ENCODE measurements at regions not wholly inside any gene's neighbourhood (a gene's known extent, or its start where the extent isn't known, plus 50 kb on each side); places are given as distances from the start of the nearest gene placed in this dataset.
"Not testable (repeated sequence)": the region's sequence is repeated elsewhere in the genome, so short reads cannot be mapped to it uniquely, and the experiment has no call there.

DNA sequence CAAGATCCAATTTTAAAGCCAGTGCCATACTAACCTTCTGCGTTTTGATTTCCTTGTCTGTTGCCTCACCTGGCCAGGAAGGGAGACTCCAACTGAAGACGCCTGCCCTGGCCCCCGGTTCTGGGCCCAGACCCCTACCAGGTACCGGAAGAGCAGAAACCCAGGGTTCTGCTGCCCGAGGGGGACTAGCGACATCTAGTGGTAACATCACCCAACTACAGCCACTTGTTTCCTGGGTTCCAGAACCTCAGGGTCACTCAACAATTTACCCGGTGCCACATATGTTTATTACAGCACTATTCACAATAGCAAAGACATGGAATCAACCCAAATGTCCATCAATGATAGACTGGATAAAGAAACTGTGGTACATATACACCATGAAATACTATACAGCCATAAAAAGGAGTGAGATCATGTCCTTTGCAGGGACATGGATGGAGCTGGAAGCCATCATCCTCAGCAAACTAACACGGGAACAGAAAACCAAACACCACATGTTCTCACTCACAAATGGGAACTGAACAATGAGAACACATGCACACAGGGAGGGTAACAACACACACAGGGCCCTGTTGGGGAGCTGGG is 268.7 kb upstream of the IRX4 start:
- H3K9me3 ChIP-seq (ENCODE audit: control insufficient read depth, insufficient read depth, low read depth, low read length); H3K9ac ChIP-seq (ENCODE audit: low read length); H3K36me3 ChIP-seq (ENCODE audit: control insufficient read depth, insufficient read depth, low read length); H3K4me3 ChIP-seq (ENCODE audit: low read depth, low read length); H3K27ac ChIP-seq (ENCODE audit: low read depth, low read length): not testable (repeated sequence)
- Histone ChIP-seq H3K27me3 (ENCODE audit: control insufficient read depth, insufficient read depth, low read length) (peaks cover 22% of the 10 kb centered on the region; the same call in 1 of the 2 replicates), H3K4me1 (ENCODE audit: control insufficient read depth, insufficient read depth, low read length) (peaks cover 22% of the 10 kb centered on the region)

DNA sequence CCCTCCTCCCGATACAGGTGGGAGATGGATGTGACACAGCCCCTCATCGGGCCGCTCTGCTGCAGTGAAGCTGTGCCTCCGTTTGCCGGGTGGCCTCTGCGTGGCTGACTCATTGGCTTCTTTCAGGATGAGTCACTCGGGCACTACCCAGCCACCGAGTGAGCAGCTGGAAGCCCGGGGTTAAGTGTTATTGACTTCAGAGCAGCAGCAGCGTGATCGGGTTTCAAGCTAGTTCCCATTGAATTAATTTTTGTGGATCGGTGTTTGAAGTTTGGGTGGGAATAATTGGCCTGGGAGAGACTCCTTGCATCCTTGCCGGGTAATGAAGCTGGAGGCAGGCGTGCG is 266.4 kb upstream of the IRX4 start:
- Histone ChIP-seq H3K9me3 (ENCODE audit: control insufficient read depth, insufficient read depth, low read depth, low read length) (peaks cover 17% of the 10 kb centered on the region; the same call in 1 of the 2 replicates), H3K36me3 (ENCODE audit: control insufficient read depth, insufficient read depth, low read length) (no peaks in the 10 kb centered on the region), H3K4me1 (ENCODE audit: control insufficient read depth, insufficient read depth, low read length) (peaks cover 22% of the 10 kb centered on the region), H3K4me3 (ENCODE audit: low read depth, low read length) (no peak overlapping the region), H3K27me3 (ENCODE audit: control insufficient read depth, insufficient read depth, low read length) (peaks cover 22% of the 10 kb centered on the region; the same call in 1 of the 2 replicates), H3K9ac (ENCODE audit: low read length) (no peak overlapping the region), H3K27ac (ENCODE audit: low read depth, low read length) (no peak overlapping the region)

DNA sequence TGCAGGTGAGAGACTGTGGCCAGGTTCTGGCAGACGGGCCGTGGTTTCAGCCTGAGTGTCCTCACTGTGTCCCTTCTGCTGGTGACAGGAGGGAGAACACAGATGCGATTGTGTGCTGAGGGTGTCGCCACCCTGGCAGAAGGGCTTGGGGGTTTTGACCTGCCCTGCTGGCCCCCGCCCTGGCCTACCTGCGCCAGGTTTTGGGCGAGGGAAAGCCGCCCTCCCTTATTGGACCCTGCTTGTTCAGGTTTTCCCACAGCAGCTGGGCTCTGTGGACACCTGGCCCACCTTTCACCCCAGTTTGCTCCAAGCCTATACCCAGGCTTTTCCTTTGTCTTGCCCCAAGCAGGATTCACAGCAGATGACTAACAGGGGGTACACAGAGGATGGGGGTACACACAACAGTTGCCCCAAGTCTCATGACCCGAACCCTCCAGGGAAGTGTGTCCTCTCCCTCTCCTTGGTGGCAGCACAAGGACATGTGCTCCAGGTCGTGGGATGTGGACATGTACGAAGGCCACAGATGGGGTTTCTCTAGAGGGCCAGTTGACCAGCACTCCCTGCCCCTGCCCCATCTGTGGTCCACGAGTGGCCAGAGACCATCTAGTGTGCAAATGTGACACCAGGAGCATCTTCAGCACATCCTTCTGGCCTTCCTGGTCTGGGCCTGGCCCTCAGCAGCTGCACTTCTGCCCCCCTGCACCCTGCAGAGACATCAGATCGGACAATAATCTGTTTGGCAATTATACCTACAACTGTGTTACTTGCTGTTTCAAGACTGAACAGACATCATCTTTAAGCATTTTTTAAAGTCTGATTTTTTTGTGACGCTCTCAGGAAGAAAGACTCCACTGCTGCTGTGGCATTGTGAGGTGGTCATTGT is 265.8 kb upstream of the IRX4 start:
- Histone ChIP-seq H3K9me3 (ENCODE audit: control insufficient read depth, insufficient read depth, low read depth, low read length) (peaks cover 21% of the 10 kb centered on the region), H3K27ac (ENCODE audit: low read depth, low read length) (no peak overlapping the region), H3K4me3 (ENCODE audit: low read depth, low read length) (no peak overlapping the region)

DNA sequence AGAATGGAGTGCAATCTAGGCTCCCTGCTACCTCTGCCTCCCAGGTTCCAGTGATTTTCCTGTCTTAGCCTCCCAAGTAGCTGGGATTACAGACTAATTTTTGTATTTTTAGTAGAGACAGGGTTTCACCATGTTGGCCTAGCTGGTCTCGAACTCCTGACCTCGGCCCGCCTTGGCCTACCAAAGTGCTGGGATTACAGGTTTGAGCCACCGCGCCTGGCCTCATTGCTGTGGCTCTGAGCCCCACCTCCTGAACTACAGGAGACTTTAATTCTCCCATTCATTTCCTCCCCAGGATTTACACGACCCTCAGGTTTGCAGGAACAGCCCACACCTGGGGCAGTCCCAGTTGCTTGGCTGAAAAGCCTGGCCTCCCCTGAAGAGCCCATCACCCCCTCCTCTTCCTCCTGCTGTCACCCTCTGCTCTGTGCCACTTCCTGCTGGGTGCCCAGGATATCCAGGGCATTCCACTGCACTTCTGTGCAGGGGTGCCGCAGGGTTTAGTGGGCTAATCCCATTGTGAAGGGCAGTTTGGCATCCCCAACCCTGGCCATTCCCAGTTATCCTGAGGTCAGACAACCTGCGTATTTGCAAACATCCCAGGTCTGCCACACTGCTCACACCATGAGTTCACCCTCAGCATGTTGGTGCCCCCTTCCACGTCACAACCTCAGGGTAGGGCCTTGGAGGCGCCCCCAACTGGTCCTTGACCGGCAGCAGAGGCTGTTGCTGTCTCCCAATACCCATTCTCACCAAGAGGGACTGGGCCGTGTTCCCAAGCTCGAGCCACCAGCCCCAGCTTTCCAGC is 265.0 kb upstream of the IRX4 start:
- H3K36me3 ChIP-seq (ENCODE audit: control insufficient read depth, insufficient read depth, low read length): no peaks in the 10 kb centered on the region
- H3K4me3 ChIP-seq (ENCODE audit: low read depth, low read length): no peak overlapping the region
- no peak overlapping the region for H3K9ac ChIP-seq (ENCODE audit: low read length)
- H3K27ac ChIP-seq (ENCODE audit: low read depth, low read length): no peak overlapping the region
- H3K27me3 ChIP-seq (ENCODE audit: control insufficient read depth, insufficient read depth, low read length): peaks cover 22% of the 10 kb centered on the region; the same call in 1 of the 2 replicates
- H3K9me3 ChIP-seq (ENCODE audit: control insufficient read depth, insufficient read depth, low read depth, low read length): peaks cover 21% of the 10 kb centered on the region
- peaks cover 22% of the 10 kb centered on the region for H3K4me1 ChIP-seq (ENCODE audit: control insufficient read depth, insufficient read depth, low read length)

More for the DNA sequence above, 265.8 kb upstream of the IRX4 start:
- Histone ChIP-seq H3K4me1 (ENCODE audit: control insufficient read depth, insufficient read depth, low read length) (peaks cover 22% of the 10 kb centered on the region), H3K36me3 (ENCODE audit: control insufficient read depth, insufficient read depth, low read length) (no peaks in the 10 kb centered on the region), H3K9ac (ENCODE audit: low read length) (no peak overlapping the region), H3K27me3 (ENCODE audit: control insufficient read depth, insufficient read depth, low read length) (peaks cover 22% of the 10 kb centered on the region; the same call in 1 of the 2 replicates)

DNA sequence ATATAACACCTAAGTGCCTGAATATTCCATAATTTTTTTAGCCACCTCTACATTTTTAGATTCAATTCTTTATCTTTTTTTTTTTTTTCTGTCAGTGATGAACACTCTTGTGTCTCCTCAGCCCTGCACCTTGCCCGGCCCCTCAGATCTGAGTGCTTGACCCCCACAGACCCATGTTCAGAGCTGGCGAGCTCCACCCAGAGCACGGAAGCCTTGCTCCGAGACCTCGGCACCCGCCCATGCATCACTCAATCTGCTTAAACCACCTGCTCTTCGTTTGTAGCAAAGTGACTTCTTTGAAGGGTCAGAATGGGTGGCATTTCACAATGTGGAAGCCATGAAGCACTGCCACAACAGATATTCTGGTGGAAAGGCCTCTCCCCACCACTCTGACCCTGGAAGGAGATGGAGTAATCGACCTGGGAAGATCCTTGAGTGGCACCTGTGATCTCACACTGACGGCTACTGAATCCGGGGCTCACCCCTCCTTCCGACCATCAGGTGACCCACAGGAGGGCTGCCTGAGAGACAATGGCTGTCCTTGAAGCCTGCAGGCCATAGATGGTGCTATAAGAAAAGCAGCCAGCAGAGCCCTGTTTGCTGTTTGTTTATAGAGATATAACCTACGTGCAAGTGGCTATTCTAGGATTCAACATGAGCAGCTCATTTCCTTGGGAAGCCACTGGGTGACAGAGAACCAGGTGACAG is 261.1 kb upstream of the IRX4 start:
- no peaks in the 10 kb centered on the region for H3K36me3 ChIP-seq (ENCODE audit: control insufficient read depth, insufficient read depth, low read length)
- H3K4me1 ChIP-seq (ENCODE audit: control insufficient read depth, insufficient read depth, low read length): peaks cover 10% of the 10 kb centered on the region
- H3K27ac ChIP-seq (ENCODE audit: low read depth, low read length): no peak overlapping the region
- no peak overlapping the region for H3K4me3 ChIP-seq (ENCODE audit: low read depth, low read length)
- H3K27me3 ChIP-seq (ENCODE audit: control insufficient read depth, insufficient read depth, low read length): peaks cover 7% of the 10 kb centered on the region; the same call in 1 of the 2 replicates
- H3K9ac ChIP-seq (ENCODE audit: low read length): no peak overlapping the region
- H3K9me3 ChIP-seq (ENCODE audit: control insufficient read depth, insufficient read depth, low read depth, low read length): peaks cover 21% of the 10 kb centered on the region

DNA sequence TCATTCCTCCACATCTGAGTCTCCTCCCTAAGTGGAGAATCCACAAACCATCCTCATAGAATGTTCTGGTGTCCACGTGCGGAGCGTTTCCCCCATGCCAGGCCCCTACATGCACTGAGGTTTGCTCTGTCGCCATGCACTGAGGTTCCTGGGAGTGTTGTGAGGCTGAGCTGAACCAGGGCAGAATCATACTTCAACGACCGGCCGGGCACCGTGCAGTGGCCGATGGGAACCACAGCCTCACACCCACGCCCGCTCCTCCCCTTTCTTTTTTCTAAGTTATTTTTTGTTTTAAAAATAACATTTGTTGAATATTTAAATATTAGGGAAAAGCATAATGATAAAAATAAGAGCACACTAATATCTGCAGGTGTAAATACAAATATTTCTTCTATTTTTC is 260.4 kb upstream of the IRX4 start:
- Histone ChIP-seq H3K27me3 (ENCODE audit: control insufficient read depth, insufficient read depth, low read length) (peaks cover under 1% of the 10 kb centered on the region; the same call in 1 of the 2 replicates), H3K4me3 (ENCODE audit: low read depth, low read length) (no peak overlapping the region), H3K36me3 (ENCODE audit: control insufficient read depth, insufficient read depth, low read length) (no peaks in the 10 kb centered on the region), H3K4me1 (ENCODE audit: control insufficient read depth, insufficient read depth, low read length) (peaks cover 4% of the 10 kb centered on the region; the same call in 1 of the 2 replicates), H3K27ac (ENCODE audit: low read depth, low read length) (no peak overlapping the region), H3K9ac (ENCODE audit: low read length) (no peak overlapping the region), H3K9me3 (ENCODE audit: control insufficient read depth, insufficient read depth, low read depth, low read length) (peaks cover 21% of the 10 kb centered on the region)

DNA sequence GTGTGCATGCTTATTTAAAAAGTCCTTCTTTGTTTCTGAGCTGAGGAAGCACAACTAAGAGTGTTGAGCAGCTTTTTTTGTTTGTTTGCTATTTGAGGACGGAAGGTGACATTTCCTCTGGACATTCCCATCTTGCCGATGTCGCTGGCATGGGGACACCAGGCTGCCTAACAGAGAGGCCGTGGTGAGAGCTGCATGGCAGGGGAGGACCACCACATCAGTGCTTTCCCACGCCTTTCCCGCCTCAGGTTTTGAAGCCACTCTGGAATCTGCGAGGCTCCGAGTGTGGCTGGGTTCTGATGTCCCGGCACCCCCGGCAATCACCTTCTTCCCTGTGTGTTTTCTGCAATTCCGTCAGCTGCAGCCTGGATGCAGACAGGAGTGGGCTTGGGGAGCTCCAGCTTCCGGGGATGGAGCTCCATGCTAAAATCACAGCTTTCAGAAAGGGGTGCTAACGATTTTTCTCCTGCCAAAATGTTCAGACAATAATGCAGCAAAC is 259.8 kb upstream of the IRX4 start:
- Histone ChIP-seq H3K4me1 (ENCODE audit: control insufficient read depth, insufficient read depth, low read length) (no peaks in the 10 kb centered on the region), H3K4me3 (ENCODE audit: low read depth, low read length) (no peak overlapping the region)

DNA sequence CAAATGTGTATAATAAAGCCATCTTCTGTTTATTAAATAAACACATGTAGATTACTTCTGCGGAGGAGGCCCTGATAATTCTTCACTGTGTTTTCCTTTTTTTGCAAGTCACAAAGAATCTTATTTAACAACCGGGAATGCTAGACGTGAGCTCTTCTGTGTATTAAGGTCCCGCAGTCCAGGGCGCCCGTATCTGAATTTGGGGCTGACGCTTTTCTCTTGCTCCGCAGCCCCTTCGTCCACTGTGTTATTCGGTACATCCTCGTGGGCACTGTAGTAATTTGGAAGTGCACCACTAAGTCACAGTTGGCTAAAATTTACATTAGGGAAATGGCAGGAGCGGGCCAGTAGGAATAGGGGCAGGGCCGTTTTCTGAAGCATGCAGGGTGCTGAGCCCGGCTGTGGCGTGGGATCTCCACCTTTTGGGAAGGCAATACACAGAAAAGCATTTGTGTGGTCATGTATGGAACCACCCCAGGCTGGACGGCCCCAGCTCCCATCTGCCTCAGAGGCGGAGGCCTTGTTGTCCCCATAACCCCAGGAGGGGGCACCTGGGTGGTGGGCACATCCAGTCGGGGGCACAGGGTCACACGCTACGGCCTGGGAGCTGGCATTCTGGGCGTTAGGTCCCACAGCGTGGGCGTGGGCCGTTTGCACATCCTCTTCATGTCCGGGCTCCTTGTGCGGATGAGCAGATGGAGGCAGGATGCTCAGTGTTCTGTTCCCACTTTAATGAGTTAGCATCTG is 258.7 kb upstream of the IRX4 start:
- Histone ChIP-seq H3K27ac (ENCODE audit: low read depth, low read length) (no peak overlapping the region), H3K27me3 (ENCODE audit: control insufficient read depth, insufficient read depth, low read length) (no peaks in the 10 kb centered on the region; the same call in 1 of the 2 replicates)

More for the DNA sequence above, 259.8 kb upstream of the IRX4 start:
- no peak overlapping the region for H3K9ac ChIP-seq (ENCODE audit: low read length)
- no peak overlapping the region for H3K27ac ChIP-seq (ENCODE audit: low read depth, low read length)
- H3K36me3 ChIP-seq (ENCODE audit: control insufficient read depth, insufficient read depth, low read length): no peaks in the 10 kb centered on the region
- H3K9me3 ChIP-seq (ENCODE audit: control insufficient read depth, insufficient read depth, low read depth, low read length): peaks cover 21% of the 10 kb centered on the region
- H3K27me3 ChIP-seq (ENCODE audit: control insufficient read depth, insufficient read depth, low read length): no peaks in the 10 kb centered on the region; the same call in 1 of the 2 replicates

DNA sequence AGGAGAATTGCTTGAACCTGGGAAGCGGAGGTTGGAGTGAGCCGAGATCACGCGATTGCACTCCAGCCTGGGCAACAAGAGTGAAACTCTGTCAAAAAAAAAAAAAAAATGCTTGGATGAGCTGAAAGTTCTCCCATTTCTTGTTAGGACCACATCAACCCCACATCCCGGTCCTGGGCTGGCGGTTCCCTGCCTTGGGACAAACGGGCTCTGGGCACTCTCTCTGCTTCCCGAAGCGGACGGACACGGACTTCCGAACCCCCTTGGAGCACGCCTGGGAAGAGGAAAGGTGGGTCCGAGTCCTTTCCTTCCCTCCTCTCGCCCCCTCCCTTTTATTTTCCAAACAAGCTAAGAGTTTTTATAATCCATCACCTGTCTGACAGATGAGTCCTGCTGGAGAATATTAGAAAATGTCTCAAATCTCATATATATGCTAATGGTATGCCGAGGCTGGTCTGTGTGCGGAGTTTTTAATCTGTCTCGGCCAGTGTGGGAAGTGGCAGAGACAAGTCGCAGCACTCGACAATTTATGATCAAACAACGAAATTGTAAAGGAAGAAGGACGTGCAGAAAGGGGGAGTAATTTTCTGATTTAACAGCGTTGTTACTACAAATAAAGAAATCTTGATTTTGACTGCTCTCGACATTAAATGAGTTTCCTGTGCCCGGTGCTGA is 257.9 kb upstream of the IRX4 start:
- Histone ChIP-seq H3K4me1 (ENCODE audit: control insufficient read depth, insufficient read depth, low read length) (no peaks in the 10 kb centered on the region), H3K27ac (ENCODE audit: low read depth, low read length) (no peak overlapping the region), H3K36me3 (ENCODE audit: control insufficient read depth, insufficient read depth, low read length) (no peaks in the 10 kb centered on the region), H3K4me3 (ENCODE audit: low read depth, low read length) (no peak overlapping the region), H3K9me3 (ENCODE audit: control insufficient read depth, insufficient read depth, low read depth, low read length) (peaks cover 17% of the 10 kb centered on the region), H3K9ac (ENCODE audit: low read length) (no peak overlapping the region), H3K27me3 (ENCODE audit: control insufficient read depth, insufficient read depth, low read length) (no peaks in the 10 kb centered on the region; the same call in 1 of the 2 replicates)

More for the DNA sequence above, 258.7 kb upstream of the IRX4 start:
- H3K36me3 ChIP-seq (ENCODE audit: control insufficient read depth, insufficient read depth, low read length): no peaks in the 10 kb centered on the region
- H3K4me1 ChIP-seq (ENCODE audit: control insufficient read depth, insufficient read depth, low read length): no peaks in the 10 kb centered on the region
- H3K9me3 ChIP-seq (ENCODE audit: control insufficient read depth, insufficient read depth, low read depth, low read length): peaks cover 21% of the 10 kb centered on the region
- H3K9ac ChIP-seq (ENCODE audit: low read length): no peak overlapping the region
- no peak overlapping the region for H3K4me3 ChIP-seq (ENCODE audit: low read depth, low read length)

All from HUES6 (cell line).